Activated CD4-positive, alpha-beta T cell treated with anti-CD3 and anti-CD28 coated beads, Interleukin-2, amount 10 ng/mL, durations not matched to agents 7 days and 5 days (primary cell): ENCODE measurements at regions not wholly inside any gene's neighbourhood (a gene's known extent, or its start where the extent isn't known, plus 50 kb on each side); places are given as distances from the start of the nearest gene placed in this dataset.

Source experiments
- CTCF ChIA-PET: fragments of 350-600 bp; sonication (Branson Sonifier 250); formaldehyde crosslinking; loops from one replicate; lab custom pipeline; 2021; ENCODE audit warnings: antibody characterized with exemption; lab: Charles Lee
- POLR2A ChIA-PET: fragments of 350-600 bp; sonication (Branson Sonifier 250); formaldehyde crosslinking; loops from one replicate; lab custom pipeline; 2021; ENCODE audit warnings: antibody characterized with exemption; lab: Charles Lee
- DNase-seq: peaks from one replicate; pipeline ENCODE4 v3.0.0-alpha.2; 2020
- H3K27ac Mint-ChIP-seq: one replicate; pipeline ENCODE4 v1.8.0; 2021; ENCODE audit warnings: mild to moderate bottlenecking, moderate library complexity, mixed read lengths
- H3K27me3 Mint-ChIP-seq: one replicate; pipeline ENCODE4 v1.8.0; 2021; ENCODE audit warnings: mixed read lengths
- H3K36me3 Mint-ChIP-seq: one replicate; pipeline ENCODE4 v1.8.0; 2021; ENCODE audit warnings: low read depth, mixed read lengths
- H3K4me1 Mint-ChIP-seq: one replicate; pipeline ENCODE4 v1.8.0; 2021; ENCODE audit warnings: mixed read lengths
- H3K4me3 Mint-ChIP-seq: one replicate; pipeline ENCODE4 v1.8.0; 2021; ENCODE audit warnings: mild to moderate bottlenecking, moderate library complexity, mixed read lengths
- H3K9me3 Mint-ChIP-seq: one replicate; pipeline ENCODE4 v1.8.0; 2021; ENCODE audit warnings: mixed read lengths

- CTCF ChIA-PET, result no interaction called here
- Mint-ChIP-seq H3K27me3 (no peaks in the 10 kb centered on the region), H3K4me1 (no peaks in the 10 kb centered on the region), H3K9me3 (no peaks in the 10 kb centered on the region), H3K27ac (no peak overlapping the region), H3K4me3 (no peak overlapping the region), H3K36me3 (no peaks in the 10 kb centered on the region)
- POLR2A ChIA-PET, result no interaction called here
- no peak for DNase-seq
These were observed 284.1 kb upstream of the TENM3 start for GRCh38 chr4:181959121-181959520.

- no peak for DNase-seq
- Mint-ChIP-seq H3K4me3 (no peak overlapping the region), H3K4me1 (no peaks in the 10 kb centered on the region), H3K9me3 (no peaks in the 10 kb centered on the region), H3K27ac (no peak overlapping the region), H3K36me3 (no peaks in the 10 kb centered on the region), H3K27me3 (no peaks in the 10 kb centered on the region)
- ChIA-PET CTCF (no interaction called here), POLR2A (no interaction called here)
These were observed 282.8 kb upstream of the TENM3 start for GRCh38 chr4:181960384-181960783.

GRCh38 chr4:181962321-181962720 lies 280.9 kb upstream of the TENM3 start:
- Mint-ChIP-seq H3K4me1 (no peaks in the 10 kb centered on the region), H3K4me3 (no peak overlapping the region), H3K27ac (no peak overlapping the region), H3K9me3 (no peaks in the 10 kb centered on the region), H3K27me3 (no peaks in the 10 kb centered on the region), H3K36me3 (no peaks in the 10 kb centered on the region)
- ChIA-PET POLR2A (no interaction called here), CTCF (no interaction called here)
- no peak for DNase-seq

GRCh38 chr4:181964731-181965130 lies 278.5 kb upstream of the TENM3 start:
- no peak for DNase-seq
- no peak overlapping the region for H3K4me3 Mint-ChIP-seq
- H3K36me3 Mint-ChIP-seq, result no peaks in the 10 kb centered on the region
- H3K9me3 Mint-ChIP-seq, result peaks cover 2% of the 10 kb centered on the region
- ChIA-PET POLR2A (no interaction called here), CTCF (no interaction called here)
- no peaks in the 10 kb centered on the region for H3K27me3 Mint-ChIP-seq
- H3K27ac Mint-ChIP-seq, result no peak overlapping the region
- H3K4me1 Mint-ChIP-seq, result no peaks in the 10 kb centered on the region

GRCh38 chr4:181966104-181966551 lies 277.1 kb upstream of the TENM3 start:
- DNase-seq, result no peak
- H3K36me3 Mint-ChIP-seq, result no peaks in the 10 kb centered on the region
- H3K4me3 Mint-ChIP-seq, result no peak overlapping the region
- H3K4me1 Mint-ChIP-seq, result peaks cover 1% of the 10 kb centered on the region
- CTCF ChIA-PET, result no interaction called here
- peaks cover 2% of the 10 kb centered on the region for H3K9me3 Mint-ChIP-seq
- POLR2A ChIA-PET, result no interaction called here
- no peak overlapping the region for H3K27ac Mint-ChIP-seq
- no peaks in the 10 kb centered on the region for H3K27me3 Mint-ChIP-seq

- H3K4me3 Mint-ChIP-seq, result no peak overlapping the region
- CTCF ChIA-PET, result no interaction called here
- H3K4me1 Mint-ChIP-seq, result peaks cover 4% of the 10 kb centered on the region
- no peak overlapping the region for H3K27ac Mint-ChIP-seq
- DNase-seq, result no peak
- no peaks in the 10 kb centered on the region for H3K36me3 Mint-ChIP-seq
- peaks cover 2% of the 10 kb centered on the region for H3K9me3 Mint-ChIP-seq
- POLR2A ChIA-PET, result no interaction called here
- H3K27me3 Mint-ChIP-seq, result no peaks in the 10 kb centered on the region
These were observed 275.8 kb upstream of the TENM3 start for GRCh38 chr4:181967401-181967800.

GRCh38 chr4:181968371-181968770 lies 274.8 kb upstream of the TENM3 start:
- H3K4me1 Mint-ChIP-seq, result peaks cover 4% of the 10 kb centered on the region
- POLR2A ChIA-PET, result no interaction called here
- H3K4me3 Mint-ChIP-seq, result no peak overlapping the region

GRCh38 chr4:181969151-181969550 lies 274.1 kb upstream of the TENM3 start:
- Mint-ChIP-seq H3K36me3 (no peaks in the 10 kb centered on the region), H3K4me3 (no peak overlapping the region), H3K27ac (no peak overlapping the region), H3K27me3 (no peaks in the 10 kb centered on the region), H3K9me3 (peaks cover 2% of the 10 kb centered on the region), H3K4me1 (peaks cover 4% of the 10 kb centered on the region)
- POLR2A ChIA-PET, result no interaction called here
- CTCF ChIA-PET, result no interaction called here
- no peak for DNase-seq

More at GRCh38 chr4:181968371-181968770, 274.8 kb upstream of the TENM3 start:
- no peak for DNase-seq
- peaks cover 2% of the 10 kb centered on the region for H3K9me3 Mint-ChIP-seq
- no peak overlapping the region for H3K27ac Mint-ChIP-seq
- H3K36me3 Mint-ChIP-seq, result no peaks in the 10 kb centered on the region
- CTCF ChIA-PET, result no interaction called here
- H3K27me3 Mint-ChIP-seq, result no peaks in the 10 kb centered on the region

- H3K27me3 Mint-ChIP-seq, result no peaks in the 10 kb centered on the region
- DNase-seq, result no peak
- H3K36me3 Mint-ChIP-seq, result no peaks in the 10 kb centered on the region
- peaks cover 2% of the 10 kb centered on the region for H3K9me3 Mint-ChIP-seq
- no peak overlapping the region for H3K4me3 Mint-ChIP-seq
- ChIA-PET CTCF (no interaction called here), POLR2A (no interaction called here)
- H3K4me1 Mint-ChIP-seq, result peaks cover 4% of the 10 kb centered on the region
- H3K27ac Mint-ChIP-seq, result no peak overlapping the region
These were observed 272.8 kb upstream of the TENM3 start for GRCh38 chr4:181970366-181970765.

GRCh38 chr4:181971411-181971810 lies 271.8 kb upstream of the TENM3 start:
- H3K4me3 Mint-ChIP-seq, result no peak overlapping the region
- no peak for DNase-seq
- ChIA-PET POLR2A (no interaction called here), CTCF (no interaction called here)
- peaks cover 2% of the 10 kb centered on the region for H3K9me3 Mint-ChIP-seq
- no peak overlapping the region for H3K27ac Mint-ChIP-seq
- no peaks in the 10 kb centered on the region for H3K36me3 Mint-ChIP-seq
- H3K27me3 Mint-ChIP-seq, result no peaks in the 10 kb centered on the region
- peaks cover 4% of the 10 kb centered on the region for H3K4me1 Mint-ChIP-seq

GRCh38 chr4:181971973-181972372 lies 271.2 kb upstream of the TENM3 start:
- Mint-ChIP-seq H3K27ac (no peak overlapping the region), H3K4me1 (peaks cover 4% of the 10 kb centered on the region)
- CTCF ChIA-PET, result no interaction called here

GRCh38 chr4:181976764-181977163 lies 266.4 kb upstream of the TENM3 start:
- no peaks in the 10 kb centered on the region for H3K36me3 Mint-ChIP-seq
- DNase-seq, result no peak
- H3K4me3 Mint-ChIP-seq, result no peak overlapping the region
- CTCF ChIA-PET, result no interaction called here
- H3K4me1 Mint-ChIP-seq, result no peaks in the 10 kb centered on the region
- H3K27ac Mint-ChIP-seq, result no peak overlapping the region
- POLR2A ChIA-PET, result no interaction called here
- no peaks in the 10 kb centered on the region for H3K9me3 Mint-ChIP-seq
- H3K27me3 Mint-ChIP-seq, result no peaks in the 10 kb centered on the region

More at GRCh38 chr4:181971973-181972372, 271.2 kb upstream of the TENM3 start:
- POLR2A ChIA-PET, result no interaction called here
- Mint-ChIP-seq H3K36me3 (no peaks in the 10 kb centered on the region), H3K4me3 (no peak overlapping the region), H3K9me3 (peaks cover 2% of the 10 kb centered on the region), H3K27me3 (no peaks in the 10 kb centered on the region)
- no peak for DNase-seq

- Mint-ChIP-seq H3K36me3 (no peaks in the 10 kb centered on the region), H3K9me3 (no peaks in the 10 kb centered on the region)
- POLR2A ChIA-PET, result no interaction called here
These were observed 260.8 kb upstream of the TENM3 start for GRCh38 chr4:181982437-181982836.

GRCh38 chr4:181982856-181983255 lies 260.3 kb upstream of the TENM3 start:
- H3K36me3 Mint-ChIP-seq, result no peaks in the 10 kb centered on the region
- H3K4me3 Mint-ChIP-seq, result no peak overlapping the region
- no peaks in the 10 kb centered on the region for H3K9me3 Mint-ChIP-seq
- DNase-seq, result no peak
- H3K4me1 Mint-ChIP-seq, result no peaks in the 10 kb centered on the region
- CTCF ChIA-PET, result no interaction called here
- H3K27ac Mint-ChIP-seq, result no peak overlapping the region
- H3K27me3 Mint-ChIP-seq, result no peaks in the 10 kb centered on the region
- POLR2A ChIA-PET, result no interaction called here

More at GRCh38 chr4:181982437-181982836, 260.8 kb upstream of the TENM3 start:
- no peak for DNase-seq
- Mint-ChIP-seq H3K4me1 (no peaks in the 10 kb centered on the region), H3K27ac (no peak overlapping the region), H3K27me3 (no peaks in the 10 kb centered on the region), H3K4me3 (no peak overlapping the region)
- CTCF ChIA-PET, result no interaction called here
